Endothelial cell of umbilical vein (primary cell): ENCODE measurements at regions not wholly inside any gene's neighbourhood (a gene's known extent, or its start where the extent isn't known, plus 50 kb on each side); places are given as distances from the start of the nearest gene placed in this dataset.

Experiments
- EZH2 ChIP-seq: IDR thresholded peaks from 2 replicates; pipeline ENCODE4 v1.6.1; 2012; ENCODE audit warnings: borderline replicate concordance, low read depth, mild to moderate bottlenecking, moderate library complexity, low read length, inconsistent platforms; ENCODE audit not compliant: severe bottlenecking
- FOS ChIP-seq: IDR thresholded peaks from 2 replicates; pipeline ENCODE4 v1.6.1; 2011; ENCODE audit warnings: mild to moderate bottlenecking, low read length, moderate library complexity, borderline replicate concordance; ENCODE audit not compliant: insufficient read depth
- GATA2 ChIP-seq: IDR thresholded peaks from 2 replicates; pipeline ENCODE4 v1.7.0; 2011; ENCODE audit warnings: low read depth, mild to moderate bottlenecking, moderate library complexity, mixed read lengths, low read length; ENCODE audit not compliant: insufficient read length, insufficient read depth
- MYC ChIP-seq: IDR thresholded peaks from one replicate; pipeline ENCODE4 v1.6.1; 2011; ENCODE audit warnings: mild to moderate bottlenecking, low read depth, low read length
- POLR2A ChIP-seq: IDR thresholded peaks from 2 replicates; pipeline ENCODE4 v1.6.1; 2012; ENCODE audit warnings: low read depth, mild to moderate bottlenecking, control low read depth, low read length
- POLR2AphosphoS5 ChIP-seq: IDR thresholded peaks from 2 replicates; pipeline ENCODE4 v1.6.1; 2012; ENCODE audit warnings: low read depth, mild to moderate bottlenecking, control low read depth, low read length, moderate library complexity; ENCODE audit not compliant: insufficient read depth
- TF ChIP-seq, protein P1 (sequence below), 2 donors: IDR thresholded peaks; 1 replicate in 1 of 2; 2 replicates in 1 of 2; pipeline ENCODE4 v1.5.1; 2011; ENCODE audit warnings: low read length in 2 of 2, mild to moderate bottlenecking in 2 of 2, moderate library complexity in 2 of 2, control low read depth in 1 of 2, inconsistent platforms in 1 of 2, low read depth in 1 of 2; ENCODE audit not compliant: insufficient read depth in 1 of 2; ENCODE audit errors: extremely low read depth in 1 of 2
- TF ChIP-seq, protein P2 (sequence below): IDR thresholded peaks from 2 replicates; pipeline ENCODE4 v1.6.1; 2011; ENCODE audit not compliant: insufficient read depth, insufficient read length

DNA sequence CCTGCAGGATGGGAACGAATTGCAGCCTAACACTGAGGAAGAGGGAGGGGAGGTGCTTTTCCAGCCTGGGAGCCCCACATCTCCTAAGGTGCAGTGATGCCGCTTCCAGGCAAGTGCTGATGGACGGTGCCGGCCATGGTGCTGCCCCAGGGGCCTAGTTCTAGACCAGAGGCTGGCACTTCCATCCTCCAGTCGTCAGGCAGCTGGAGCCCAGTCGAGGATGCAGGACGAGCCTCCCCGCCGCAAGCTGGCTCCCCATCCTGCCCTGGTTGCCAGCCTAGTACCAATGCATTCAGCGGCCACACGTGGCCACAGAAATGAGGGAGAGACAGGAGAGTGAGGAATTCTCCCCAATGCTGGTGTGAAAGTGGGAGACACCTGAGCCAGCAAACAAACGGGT lies 413.5 kb downstream of the ZNF516 start:
- TF ChIP-seq, protein P1, sequence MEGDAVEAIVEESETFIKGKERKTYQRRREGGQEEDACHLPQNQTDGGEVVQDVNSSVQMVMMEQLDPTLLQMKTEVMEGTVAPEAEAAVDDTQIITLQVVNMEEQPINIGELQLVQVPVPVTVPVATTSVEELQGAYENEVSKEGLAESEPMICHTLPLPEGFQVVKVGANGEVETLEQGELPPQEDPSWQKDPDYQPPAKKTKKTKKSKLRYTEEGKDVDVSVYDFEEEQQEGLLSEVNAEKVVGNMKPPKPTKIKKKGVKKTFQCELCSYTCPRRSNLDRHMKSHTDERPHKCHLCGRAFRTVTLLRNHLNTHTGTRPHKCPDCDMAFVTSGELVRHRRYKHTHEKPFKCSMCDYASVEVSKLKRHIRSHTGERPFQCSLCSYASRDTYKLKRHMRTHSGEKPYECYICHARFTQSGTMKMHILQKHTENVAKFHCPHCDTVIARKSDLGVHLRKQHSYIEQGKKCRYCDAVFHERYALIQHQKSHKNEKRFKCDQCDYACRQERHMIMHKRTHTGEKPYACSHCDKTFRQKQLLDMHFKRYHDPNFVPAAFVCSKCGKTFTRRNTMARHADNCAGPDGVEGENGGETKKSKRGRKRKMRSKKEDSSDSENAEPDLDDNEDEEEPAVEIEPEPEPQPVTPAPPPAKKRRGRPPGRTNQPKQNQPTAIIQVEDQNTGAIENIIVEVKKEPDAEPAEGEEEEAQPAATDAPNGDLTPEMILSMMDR (IDR thresholded peaks at IDR 0.05; ENCODE audit: extremely low read depth in 1 of 2, insufficient read depth in 1 of 2, low read depth in 1 of 2, low read length in 2 of 2) = no peak
- TF ChIP-seq POLR2A (no peak), EZH2 (no peak), FOS (no peak), POLR2AphosphoS5 (no peak), MYC (no peak), GATA2 (no peak)
- TF ChIP-seq, protein P2, sequence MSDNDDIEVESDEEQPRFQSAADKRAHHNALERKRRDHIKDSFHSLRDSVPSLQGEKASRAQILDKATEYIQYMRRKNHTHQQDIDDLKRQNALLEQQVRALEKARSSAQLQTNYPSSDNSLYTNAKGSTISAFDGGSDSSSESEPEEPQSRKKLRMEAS = no peak
